Tibial nerve (tissue), 3 donors: ENCODE measurements at regions not wholly inside any gene's neighbourhood (a gene's known extent, or its start where the extent isn't known, plus 50 kb on each side); places are given as distances from the start of the nearest gene placed in this dataset.

Source experiments
- POLR2A ChIP-seq, 2 donors: fragments of 450-650 bp; IDR thresholded peaks; one replicate each; pipeline ENCODE4 v1.6.1; 2017; ENCODE audit warnings: antibody characterized with exemption in 2 of 2, mild to moderate bottlenecking in 2 of 2, moderate library complexity in 2 of 2
- TF ChIP-seq, protein P1 (sequence below), 5 experiments: fragments of 200-600 bp in 3 of 5; fragments of 450-650 bp in 2 of 5; sonication (generic) in 3 of 5; IDR thresholded peaks; one replicate each; pipeline ENCODE4 v1.5.1; 2016 to 2019; ENCODE audit warnings: antibody characterized with exemption in 5 of 5, mild to moderate bottlenecking in 3 of 5, moderate library complexity in 2 of 5

DNA sequence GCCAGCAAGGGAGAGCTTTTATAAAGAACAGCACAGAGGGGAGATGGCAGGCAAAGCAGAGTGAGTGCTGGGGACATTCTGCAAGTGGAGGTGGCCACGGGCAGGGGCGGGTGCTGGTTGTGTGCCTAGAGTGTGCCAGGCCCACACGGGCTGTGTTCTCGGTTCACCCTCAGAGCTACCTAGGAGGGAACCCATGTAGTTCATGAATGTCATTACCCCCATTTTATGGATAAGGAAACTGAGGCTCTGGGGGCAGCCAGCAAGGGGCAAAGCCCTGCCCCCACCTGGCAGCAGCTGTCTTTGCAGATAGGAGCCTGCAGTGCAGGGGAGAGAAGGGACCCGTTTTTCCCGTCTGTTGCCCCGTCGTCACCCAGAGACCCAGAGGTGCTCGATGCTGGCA, 85.2 kb upstream of the NCOR2 start:
- no peak for TF ChIP-seq POLR2A (IDR thresholded peaks at IDR 0.05)
- TF ChIP-seq, protein P1, sequence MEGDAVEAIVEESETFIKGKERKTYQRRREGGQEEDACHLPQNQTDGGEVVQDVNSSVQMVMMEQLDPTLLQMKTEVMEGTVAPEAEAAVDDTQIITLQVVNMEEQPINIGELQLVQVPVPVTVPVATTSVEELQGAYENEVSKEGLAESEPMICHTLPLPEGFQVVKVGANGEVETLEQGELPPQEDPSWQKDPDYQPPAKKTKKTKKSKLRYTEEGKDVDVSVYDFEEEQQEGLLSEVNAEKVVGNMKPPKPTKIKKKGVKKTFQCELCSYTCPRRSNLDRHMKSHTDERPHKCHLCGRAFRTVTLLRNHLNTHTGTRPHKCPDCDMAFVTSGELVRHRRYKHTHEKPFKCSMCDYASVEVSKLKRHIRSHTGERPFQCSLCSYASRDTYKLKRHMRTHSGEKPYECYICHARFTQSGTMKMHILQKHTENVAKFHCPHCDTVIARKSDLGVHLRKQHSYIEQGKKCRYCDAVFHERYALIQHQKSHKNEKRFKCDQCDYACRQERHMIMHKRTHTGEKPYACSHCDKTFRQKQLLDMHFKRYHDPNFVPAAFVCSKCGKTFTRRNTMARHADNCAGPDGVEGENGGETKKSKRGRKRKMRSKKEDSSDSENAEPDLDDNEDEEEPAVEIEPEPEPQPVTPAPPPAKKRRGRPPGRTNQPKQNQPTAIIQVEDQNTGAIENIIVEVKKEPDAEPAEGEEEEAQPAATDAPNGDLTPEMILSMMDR (IDR thresholded peaks at IDR 0.05): no peak
